C4-2B (cell line): ENCODE measurements at regions not wholly inside any gene's neighbourhood (a gene's known extent, or its start where the extent isn't known, plus 50 kb on each side); places are given as distances from the start of the nearest gene placed in this dataset.
A peak's percentile ranks its signal among the peaks of the same experiment; 100 is the strongest.

ENCODE experiments used
- H3K27ac ChIP-seq: fragments of 450-650 bp; 2 replicates; pipeline ENCODE4 v1.5.1; 2017
- ZFX ChIP-seq: fragments of 450-650 bp; IDR thresholded peaks from 2 replicates; pipeline ENCODE4 v1.6.1; 2017
- TF ChIP-seq, protein P1 (sequence below): fragments of 450-650 bp; conservative IDR thresholded peaks from 2 replicates; pipeline ENCODE4 v1.5.1; 2017; ENCODE audit warnings: mild to moderate bottlenecking

DNA sequence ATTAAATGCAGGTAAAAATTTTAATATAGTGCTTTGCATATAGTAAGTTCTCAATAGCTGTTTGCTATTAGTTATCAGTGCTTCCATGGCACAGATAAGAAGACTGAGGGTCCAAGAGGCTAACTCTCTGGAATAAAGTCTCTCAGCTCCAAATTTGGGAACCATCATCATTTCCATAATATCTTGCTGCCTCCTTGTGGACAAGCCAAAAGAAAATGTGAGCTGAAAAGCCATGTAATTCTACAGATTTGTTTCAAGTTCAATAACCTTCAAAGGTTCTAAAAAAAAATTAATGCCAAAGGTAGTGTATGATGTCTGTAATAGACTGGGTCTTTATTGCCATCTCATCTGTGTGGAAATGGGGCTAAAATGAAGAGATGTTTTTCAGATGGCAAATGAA is 136.9 kb upstream of the VCX start:
- no peak overlapping the region for H3K27ac ChIP-seq
- TF ChIP-seq, protein P1, sequence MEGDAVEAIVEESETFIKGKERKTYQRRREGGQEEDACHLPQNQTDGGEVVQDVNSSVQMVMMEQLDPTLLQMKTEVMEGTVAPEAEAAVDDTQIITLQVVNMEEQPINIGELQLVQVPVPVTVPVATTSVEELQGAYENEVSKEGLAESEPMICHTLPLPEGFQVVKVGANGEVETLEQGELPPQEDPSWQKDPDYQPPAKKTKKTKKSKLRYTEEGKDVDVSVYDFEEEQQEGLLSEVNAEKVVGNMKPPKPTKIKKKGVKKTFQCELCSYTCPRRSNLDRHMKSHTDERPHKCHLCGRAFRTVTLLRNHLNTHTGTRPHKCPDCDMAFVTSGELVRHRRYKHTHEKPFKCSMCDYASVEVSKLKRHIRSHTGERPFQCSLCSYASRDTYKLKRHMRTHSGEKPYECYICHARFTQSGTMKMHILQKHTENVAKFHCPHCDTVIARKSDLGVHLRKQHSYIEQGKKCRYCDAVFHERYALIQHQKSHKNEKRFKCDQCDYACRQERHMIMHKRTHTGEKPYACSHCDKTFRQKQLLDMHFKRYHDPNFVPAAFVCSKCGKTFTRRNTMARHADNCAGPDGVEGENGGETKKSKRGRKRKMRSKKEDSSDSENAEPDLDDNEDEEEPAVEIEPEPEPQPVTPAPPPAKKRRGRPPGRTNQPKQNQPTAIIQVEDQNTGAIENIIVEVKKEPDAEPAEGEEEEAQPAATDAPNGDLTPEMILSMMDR = peak; percentile 17
- TF ChIP-seq ZFX = no peak

DNA sequence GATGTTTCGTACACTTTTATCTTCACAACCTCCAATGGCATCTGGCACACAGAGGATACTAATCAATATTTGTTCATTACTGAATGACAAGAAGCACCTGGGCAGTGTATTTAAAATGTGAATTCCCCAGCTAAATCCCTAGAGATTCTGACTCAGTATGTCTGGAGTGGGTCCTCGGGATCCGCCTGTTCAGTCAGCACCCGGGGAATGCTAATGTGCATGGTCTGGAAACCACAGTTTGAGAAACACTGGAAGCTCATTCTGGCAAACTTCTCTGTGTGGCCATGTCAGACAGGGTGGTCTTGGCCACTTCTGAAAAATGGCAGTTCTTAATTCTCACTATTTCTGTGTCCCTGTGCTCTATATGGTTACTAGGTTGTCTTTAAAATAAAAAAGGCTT is 138.8 kb upstream of the VCX start:
- no peak overlapping the region for H3K27ac ChIP-seq
- TF ChIP-seq, protein P1 = no peak
- TF ChIP-seq ZFX = no peak

DNA sequence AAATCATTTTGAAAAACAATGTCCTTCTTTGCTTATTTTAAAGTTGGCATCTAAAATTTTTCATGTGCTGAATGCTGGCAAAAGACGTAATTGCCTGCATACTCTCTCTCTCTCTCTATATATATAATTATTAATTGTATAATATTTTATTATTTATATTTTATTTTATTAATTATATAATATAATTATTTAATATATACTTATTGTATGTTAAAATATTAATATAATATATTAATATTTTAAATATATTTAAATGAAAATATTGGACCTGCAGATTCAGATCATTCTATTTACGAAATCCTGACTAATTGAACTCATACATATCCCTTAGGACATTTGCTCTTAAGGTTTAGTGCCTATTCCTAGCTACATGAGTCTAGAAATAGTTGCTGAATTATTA is 144.7 kb upstream of the VCX start:
- TF ChIP-seq, protein P1 = no peak
- TF ChIP-seq ZFX = no peak
- H3K27ac ChIP-seq = no peak overlapping the region

DNA sequence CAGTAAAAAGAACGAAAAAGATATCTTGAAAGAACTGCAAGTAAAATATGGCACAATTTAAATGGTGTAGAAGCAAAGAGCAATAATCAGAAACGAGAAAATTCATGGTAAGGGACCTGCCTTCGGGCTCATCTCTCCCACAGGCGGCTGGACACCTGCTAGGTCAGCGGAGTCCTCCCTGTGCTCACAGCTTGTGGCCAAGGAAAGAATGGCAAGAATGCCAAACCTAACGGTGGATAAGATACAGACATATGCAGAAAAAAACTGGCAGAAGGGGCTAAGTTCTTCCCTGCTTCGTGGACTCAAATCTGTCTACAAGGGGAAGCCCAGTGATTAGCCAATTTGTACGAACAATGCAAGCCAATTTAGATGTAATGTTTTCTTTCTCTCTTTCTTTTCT is 152.1 kb upstream of the VCX start:
- no peak overlapping the region for H3K27ac ChIP-seq
- TF ChIP-seq, protein P1 = no peak
- no peak for TF ChIP-seq ZFX

DNA sequence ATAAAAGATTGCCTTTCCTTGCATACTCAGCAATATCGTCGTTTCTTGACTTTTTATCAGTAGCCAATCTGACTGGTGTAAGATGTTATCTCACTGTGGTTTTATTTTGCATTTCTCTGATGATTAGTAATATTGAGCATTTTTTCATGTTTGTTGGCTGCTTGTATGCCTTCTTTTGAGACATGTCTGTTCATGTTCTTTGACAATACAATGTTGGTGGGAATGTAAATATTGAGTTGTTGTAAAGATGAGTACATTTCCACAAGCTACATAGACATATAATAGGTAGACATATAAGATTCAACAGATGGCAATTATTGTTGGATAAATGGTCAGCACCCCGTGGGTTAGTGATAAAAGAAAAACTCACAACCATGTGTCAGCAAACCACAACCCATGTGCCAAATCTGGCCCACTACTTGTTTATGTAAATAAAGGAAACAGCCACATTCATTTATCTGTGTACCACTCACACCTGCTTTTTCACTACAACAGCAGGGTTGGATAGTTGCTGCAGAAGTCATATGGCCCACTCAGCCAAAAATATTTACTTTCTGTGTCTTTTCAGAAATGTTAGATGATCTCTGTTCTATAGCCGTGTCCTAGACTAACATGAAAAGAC is 153.1 kb upstream of the VCX start:
- TF ChIP-seq, protein P1 = no peak
- TF ChIP-seq ZFX = no peak
- H3K27ac ChIP-seq = no peak overlapping the region

DNA sequence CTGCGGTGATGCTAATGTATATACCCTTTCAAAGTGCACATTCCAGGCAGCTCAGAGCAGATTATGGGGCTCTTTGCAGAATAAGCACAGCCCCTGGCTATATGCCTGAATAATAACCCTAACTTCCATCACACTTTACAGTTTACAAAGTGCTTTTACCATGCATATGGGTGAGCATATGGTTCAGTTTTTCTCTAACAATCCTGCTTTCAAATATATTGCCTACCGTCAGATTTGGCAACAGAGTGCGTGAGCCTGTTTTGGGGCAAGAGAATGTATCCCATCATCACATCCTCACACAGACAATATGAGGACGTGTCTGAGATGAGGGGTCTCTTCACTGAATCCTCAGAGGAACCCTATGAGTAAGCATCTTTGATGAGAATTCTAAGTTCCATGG is 162.8 kb upstream of the VCX start:
- no peak for TF ChIP-seq ZFX
- TF ChIP-seq, protein P1 = no peak
- no peak overlapping the region for H3K27ac ChIP-seq

DNA sequence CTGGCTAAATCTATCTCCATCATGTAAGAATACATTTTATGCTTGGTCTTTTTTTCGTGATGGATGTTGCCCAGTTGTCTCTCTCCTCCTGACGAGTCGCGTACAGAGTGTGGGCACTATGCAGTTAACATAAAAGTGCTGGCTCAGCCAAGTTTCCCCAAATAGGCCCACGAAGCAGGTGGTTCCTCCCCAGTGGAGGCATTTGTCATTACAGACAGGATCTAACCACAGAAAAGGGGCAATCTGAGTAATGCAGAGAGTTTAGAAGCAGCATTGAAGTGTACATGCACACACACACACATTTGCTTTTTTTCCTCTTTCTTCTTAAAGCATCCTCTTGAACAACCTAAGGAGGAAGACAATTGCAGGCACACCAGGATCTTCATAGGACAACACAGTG is 188.7 kb upstream of the VCX start:
- no peak overlapping the region for H3K27ac ChIP-seq
- no peak for TF ChIP-seq ZFX
- TF ChIP-seq, protein P1 = no peak
